CD4-positive, alpha-beta memory T cell (primary cell): ENCODE measurements at regions not wholly inside any gene's neighbourhood (a gene's known extent, or its start where the extent isn't known, plus 50 kb on each side); places are given as distances from the start of the nearest gene placed in this dataset.

Experiments
- CTCF ChIA-PET: fragments of 350-600 bp; sonication (Branson Sonifier 250); formaldehyde crosslinking; loops from one replicate; lab custom pipeline; 2021; ENCODE audit warnings: inconsistent platforms; ENCODE audit not compliant: partially characterized antibody; lab: Charles Lee
- POLR2A ChIA-PET: fragments of 350-600 bp; sonication (Branson Sonifier 250); formaldehyde crosslinking; loops from one replicate; lab custom pipeline; 2021; ENCODE audit not compliant: partially characterized antibody; lab: Charles Lee
- DNase-seq, 5 donors: peaks; one replicate each; pipeline versions ENCODE4 v3.0.0 to v3.0.0-alpha.2; 2020 to 2022; ENCODE audit warnings: mixed read lengths in 1 of 5
- H3K27ac ChIP-seq: one replicate; pipeline ENCODE4 v1.7.0; 2013; ENCODE audit warnings: low read depth, low read length
- H3K27me3 ChIP-seq: 2 replicates; pipeline ENCODE4 v1.7.0; 2013; ENCODE audit warnings: mild to moderate bottlenecking, low read length, moderate library complexity; ENCODE audit not compliant: insufficient read depth
- H3K36me3 ChIP-seq: 2 replicates; pipeline ENCODE4 v1.7.0; 2013; ENCODE audit warnings: mild to moderate bottlenecking, low read length, moderate library complexity; ENCODE audit not compliant: insufficient read depth
- H3K4me1 ChIP-seq: 2 replicates; pipeline ENCODE4 v1.7.0; 2013; ENCODE audit warnings: mild to moderate bottlenecking, low read length, moderate library complexity; ENCODE audit not compliant: insufficient read depth
- H3K4me3 ChIP-seq, 2 donors: one replicate each; pipeline ENCODE4 v1.7.0; 2013; ENCODE audit warnings: low read length in 2 of 2, mild to moderate bottlenecking in 1 of 2
- H3K9me3 ChIP-seq, 2 donors: one replicate each; pipeline ENCODE4 v1.7.0; 2013; ENCODE audit warnings: low read length in 2 of 2, control low read depth in 1 of 2; ENCODE audit not compliant: control insufficient read depth in 1 of 2
- H3K27ac Mint-ChIP-seq, 7 donors: one replicate each; pipeline ENCODE4 v1.8.0; 2020 to 2021; ENCODE audit warnings: mixed read lengths in 7 of 7, mild to moderate bottlenecking in 6 of 7, inconsistent platforms in 3 of 7, moderate library complexity in 3 of 7
- H3K27me3 Mint-ChIP-seq, 2 donors: one replicate each; pipeline ENCODE4 v1.8.0; 2020 to 2021; ENCODE audit warnings: mixed read lengths in 2 of 2
- H3K36me3 Mint-ChIP-seq, 2 donors: one replicate each; pipeline ENCODE4 v1.8.0; 2020 to 2021; ENCODE audit warnings: mixed read lengths in 2 of 2, inconsistent platforms in 1 of 2, mild to moderate bottlenecking in 1 of 2
- H3K4me1 Mint-ChIP-seq, 4 donors: one replicate each; pipeline ENCODE4 v1.8.0; 2020 to 2021; ENCODE audit warnings: mixed read lengths in 4 of 4, mild to moderate bottlenecking in 1 of 4
- H3K4me3 Mint-ChIP-seq, 8 donors: one replicate each; pipeline ENCODE4 v1.8.0; 2020 to 2021; ENCODE audit warnings: mixed read lengths in 8 of 8, mild to moderate bottlenecking in 7 of 8, moderate library complexity in 6 of 8, inconsistent platforms in 3 of 8
- H3K9me3 Mint-ChIP-seq, 8 donors: one replicate each; pipeline ENCODE4 v1.8.0; 2020 to 2021; ENCODE audit warnings: mixed read lengths in 8 of 8, mild to moderate bottlenecking in 5 of 8, inconsistent platforms in 3 of 8, moderate library complexity in 1 of 8
- intact Hi-C: fragments of 100-400 bp; cut with micrococcal nuclease; formaldehyde crosslinking; loops from one replicate; pipeline ENCODE4 v1.15.1; 2023

- Mint-ChIP-seq H3K27ac (no peak overlapping the region), H3K4me3 (no peak overlapping the region), H3K36me3 (no peaks in the 10 kb centered on the region), H3K27me3 (peaks cover 6% of the 10 kb centered on the region in 2 donors), H3K9me3 (peaks cover 0 to 16% (median 3%) of the 10 kb centered on the region in 8 donors), H3K4me1 (no peaks in the 10 kb centered on the region)
- H3K4me3 ChIP-seq = no peak overlapping the region
- ChIA-PET CTCF (no interaction called here), POLR2A (no interaction called here)
- no peak for DNase-seq
- no peaks in the 10 kb centered on the region for H3K9me3 ChIP-seq
- H3K27ac ChIP-seq = no peak overlapping the region
- no peaks in the 10 kb centered on the region for H3K4me1 ChIP-seq
- intact Hi-C loops = no loop called here
- no peaks in the 10 kb centered on the region for H3K36me3 ChIP-seq
- H3K27me3 ChIP-seq = no peaks in the 10 kb centered on the region
Measured at GRCh38 chr18:10114717-10115463, 201.1 kb downstream of the VAPA start.

GRCh38 chr18:10116574-10116973 is 202.8 kb downstream of the VAPA start:
- no peaks in the 10 kb centered on the region for H3K9me3 ChIP-seq
- ChIA-PET POLR2A (no interaction called here), CTCF (no interaction called here)
- H3K27ac Mint-ChIP-seq = no peak overlapping the region
- H3K36me3 ChIP-seq = no peaks in the 10 kb centered on the region
- no peak overlapping the region for H3K4me3 ChIP-seq
- no peaks in the 10 kb centered on the region for H3K36me3 Mint-ChIP-seq
- no peak overlapping the region for H3K4me3 Mint-ChIP-seq
- DNase-seq = no peak
- peaks cover 0 to 17% (median 3%) of the 10 kb centered on the region in 8 donors for H3K9me3 Mint-ChIP-seq
- H3K27ac ChIP-seq = no peak overlapping the region
- H3K4me1 Mint-ChIP-seq = no peaks in the 10 kb centered on the region
- no peaks in the 10 kb centered on the region for H3K4me1 ChIP-seq
- intact Hi-C loops = no loop called here
- H3K27me3 ChIP-seq = no peaks in the 10 kb centered on the region
- H3K27me3 Mint-ChIP-seq = peaks cover 5 to 6% of the 10 kb centered on the region in 2 donors

- no peak overlapping the region for H3K27ac Mint-ChIP-seq
- no peaks in the 10 kb centered on the region for H3K36me3 ChIP-seq
- H3K4me1 ChIP-seq = no peaks in the 10 kb centered on the region
- ChIA-PET CTCF (no interaction called here), POLR2A (no interaction called here)
- no peaks in the 10 kb centered on the region for H3K36me3 Mint-ChIP-seq
- H3K4me3 ChIP-seq = no peak overlapping the region
- no peak overlapping the region for H3K27ac ChIP-seq
- peaks cover 0 to 15% (median 5%) of the 10 kb centered on the region in 4 donors for H3K4me1 Mint-ChIP-seq
- H3K27me3 Mint-ChIP-seq = no peaks in the 10 kb centered on the region
- H3K27me3 ChIP-seq = no peaks in the 10 kb centered on the region
- intact Hi-C loops = no loop called here
- H3K9me3 ChIP-seq = no peaks in the 10 kb centered on the region
- no peak overlapping the region for H3K4me3 Mint-ChIP-seq
- no peak for DNase-seq
- peaks cover 0 to 17% (median 3%) of the 10 kb centered on the region in 8 donors for H3K9me3 Mint-ChIP-seq
Measured at GRCh38 chr18:10119528-10119927, 205.7 kb downstream of the VAPA start.

GRCh38 chr18:10119991-10120390 is 206.2 kb downstream of the VAPA start:
- H3K9me3 Mint-ChIP-seq = peaks cover 0 to 17% (median 3%) of the 10 kb centered on the region in 8 donors
- H3K4me1 ChIP-seq = no peaks in the 10 kb centered on the region
- H3K27ac ChIP-seq = no peak overlapping the region
- peaks cover 0 to 16% (median 5%) of the 10 kb centered on the region in 4 donors for H3K4me1 Mint-ChIP-seq
- POLR2A ChIA-PET = no interaction called here
- CTCF ChIA-PET = no interaction called here
- no peaks in the 10 kb centered on the region for H3K36me3 Mint-ChIP-seq
- H3K27me3 ChIP-seq = no peaks in the 10 kb centered on the region
- DNase-seq = no peak
- no peaks in the 10 kb centered on the region for H3K27me3 Mint-ChIP-seq
- H3K4me3 Mint-ChIP-seq = no peak overlapping the region
- no peaks in the 10 kb centered on the region for H3K9me3 ChIP-seq
- H3K4me3 ChIP-seq = no peak overlapping the region
- H3K36me3 ChIP-seq = no peaks in the 10 kb centered on the region
- intact Hi-C loops = no loop called here
- no peak overlapping the region for H3K27ac Mint-ChIP-seq

- POLR2A ChIA-PET = no interaction called here
- Histone ChIP-seq H3K4me3 (no peak overlapping the region), H3K9me3 (no peaks in the 10 kb centered on the region), H3K36me3 (no peaks in the 10 kb centered on the region), H3K4me1 (no peaks in the 10 kb centered on the region), H3K27ac (no peak overlapping the region), H3K27me3 (no peaks in the 10 kb centered on the region)
- CTCF ChIA-PET = no interaction called here
- peaks cover 0 to 17% (median 3%) of the 10 kb centered on the region in 8 donors for H3K9me3 Mint-ChIP-seq
- intact Hi-C loops = no loop called here
- DNase-seq = no peak
- no peaks in the 10 kb centered on the region for H3K27me3 Mint-ChIP-seq
- no peaks in the 10 kb centered on the region for H3K36me3 Mint-ChIP-seq
- H3K4me3 Mint-ChIP-seq = no peak overlapping the region
- H3K4me1 Mint-ChIP-seq = peaks cover 0 to 16% (median 5%) of the 10 kb centered on the region in 4 donors
- no peak overlapping the region for H3K27ac Mint-ChIP-seq
Measured at GRCh38 chr18:10120622-10121021, 206.8 kb downstream of the VAPA start.

- no peaks in the 10 kb centered on the region for H3K36me3 Mint-ChIP-seq
- H3K4me3 Mint-ChIP-seq = no peak overlapping the region
- intact Hi-C loops = no loop called here
- no peak overlapping the region for H3K27ac Mint-ChIP-seq
- DNase-seq = no peak
- no peaks in the 10 kb centered on the region for H3K27me3 Mint-ChIP-seq
- H3K9me3 Mint-ChIP-seq = peaks cover 0 to 17% (median 3%) of the 10 kb centered on the region in 8 donors
- H3K4me1 Mint-ChIP-seq = peaks cover 0 to 16% (median 5%) of the 10 kb centered on the region in 4 donors
- CTCF ChIA-PET = no interaction called here
- Histone ChIP-seq H3K27me3 (no peaks in the 10 kb centered on the region), H3K36me3 (no peaks in the 10 kb centered on the region), H3K27ac (no peak overlapping the region), H3K4me3 (no peak overlapping the region), H3K9me3 (no peaks in the 10 kb centered on the region), H3K4me1 (no peaks in the 10 kb centered on the region)
- POLR2A ChIA-PET = no interaction called here
Measured at GRCh38 chr18:10121028-10121427, 207.2 kb downstream of the VAPA start.

- no peaks in the 10 kb centered on the region for H3K27me3 ChIP-seq
- POLR2A ChIA-PET = no interaction called here
- H3K4me1 Mint-ChIP-seq = peaks cover 0 to 16% (median 5%) of the 10 kb centered on the region in 4 donors
- intact Hi-C loops = no loop called here
- no peak overlapping the region for H3K4me3 Mint-ChIP-seq
- no peaks in the 10 kb centered on the region for H3K27me3 Mint-ChIP-seq
- H3K36me3 ChIP-seq = no peaks in the 10 kb centered on the region
- no peaks in the 10 kb centered on the region for H3K4me1 ChIP-seq
- no peak overlapping the region for H3K27ac ChIP-seq
- H3K9me3 ChIP-seq = no peaks in the 10 kb centered on the region
- no peaks in the 10 kb centered on the region for H3K36me3 Mint-ChIP-seq
- DNase-seq = no peak
- H3K4me3 ChIP-seq = no peak overlapping the region
- CTCF ChIA-PET = no interaction called here
- no peak overlapping the region for H3K27ac Mint-ChIP-seq
- peaks cover 0 to 17% (median 3%) of the 10 kb centered on the region in 8 donors for H3K9me3 Mint-ChIP-seq
Measured at GRCh38 chr18:10121786-10122515, 208.1 kb downstream of the VAPA start.
